ENCODE measurements at regions not wholly inside any gene's neighbourhood (a gene's known extent, or its start where the extent isn't known, plus 50 kb on each side); places are given as distances from the start of the nearest gene placed in this dataset.
"Not testable (repeated sequence)": the region's sequence is repeated elsewhere in the genome, so short reads cannot be mapped to it uniquely, and the experiment has no call there.

DNA sequence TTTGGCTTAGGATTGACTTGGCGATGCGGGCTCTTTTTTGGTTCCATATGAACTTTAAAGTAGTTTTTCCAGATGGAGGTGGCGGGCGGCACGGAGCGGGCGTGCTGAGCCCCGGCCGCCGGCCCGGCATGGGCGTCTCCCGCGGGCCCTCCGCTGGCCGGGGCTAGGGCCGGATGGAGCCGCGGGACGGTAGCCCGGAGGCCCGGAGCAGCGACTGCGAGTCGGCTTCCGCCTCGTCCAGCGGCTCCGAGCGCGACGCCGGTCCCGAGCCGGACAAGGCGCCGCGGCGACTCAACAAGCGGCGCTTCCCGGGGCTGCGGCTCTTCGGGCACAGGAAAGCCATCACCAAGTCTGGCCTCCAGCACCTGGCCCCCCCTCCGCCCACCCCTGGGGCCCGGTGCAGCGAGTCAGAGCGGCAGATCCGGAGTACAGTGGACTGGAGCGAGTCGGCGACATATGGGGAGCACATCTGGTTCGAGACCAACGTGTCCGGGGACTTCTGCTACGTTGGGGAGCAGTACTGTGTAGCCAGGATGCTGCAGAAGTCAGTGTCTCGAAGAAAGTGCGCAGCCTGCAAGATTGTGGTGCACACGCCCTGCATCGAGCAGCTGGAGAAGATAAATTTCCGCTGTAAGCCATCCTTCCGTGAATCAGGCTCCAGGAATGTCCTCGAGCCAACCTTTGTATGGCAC is 88.7 kb downstream of the LACC1 start:
- H3K27me3 ChIP-seq (ENCODE audit: control insufficient read depth in 2 of 2, insufficient read depth in 1 of 2, low read length in 1 of 2); H3K27ac ChIP-seq (ENCODE audit: low read depth in 1 of 2, low read length in 1 of 2); H3K36me3 ChIP-seq (ENCODE audit: control insufficient read depth in 2 of 2, insufficient read depth in 2 of 2, low read length in 1 of 2); DNase-seq (ENCODE audit: low read depth in 6 of 9, low spot score in 9 of 9); H3K4me1 ChIP-seq (ENCODE audit: control insufficient read depth in 2 of 2, insufficient read depth in 2 of 2, low read length in 2 of 2); H3K4me3 ChIP-seq (ENCODE audit: low read length in 2 of 2): not testable (repeated sequence)
- H3K9me3 ChIP-seq (ENCODE audit: control insufficient read depth in 2 of 2, insufficient read depth in 1 of 2, low read length in 1 of 2) = peaks cover 0 to 28% of the 10 kb centered on the region in 2 donors
- WGBS = 96% methylated on average over 63 of the region's 63 CpGs

DNA sequence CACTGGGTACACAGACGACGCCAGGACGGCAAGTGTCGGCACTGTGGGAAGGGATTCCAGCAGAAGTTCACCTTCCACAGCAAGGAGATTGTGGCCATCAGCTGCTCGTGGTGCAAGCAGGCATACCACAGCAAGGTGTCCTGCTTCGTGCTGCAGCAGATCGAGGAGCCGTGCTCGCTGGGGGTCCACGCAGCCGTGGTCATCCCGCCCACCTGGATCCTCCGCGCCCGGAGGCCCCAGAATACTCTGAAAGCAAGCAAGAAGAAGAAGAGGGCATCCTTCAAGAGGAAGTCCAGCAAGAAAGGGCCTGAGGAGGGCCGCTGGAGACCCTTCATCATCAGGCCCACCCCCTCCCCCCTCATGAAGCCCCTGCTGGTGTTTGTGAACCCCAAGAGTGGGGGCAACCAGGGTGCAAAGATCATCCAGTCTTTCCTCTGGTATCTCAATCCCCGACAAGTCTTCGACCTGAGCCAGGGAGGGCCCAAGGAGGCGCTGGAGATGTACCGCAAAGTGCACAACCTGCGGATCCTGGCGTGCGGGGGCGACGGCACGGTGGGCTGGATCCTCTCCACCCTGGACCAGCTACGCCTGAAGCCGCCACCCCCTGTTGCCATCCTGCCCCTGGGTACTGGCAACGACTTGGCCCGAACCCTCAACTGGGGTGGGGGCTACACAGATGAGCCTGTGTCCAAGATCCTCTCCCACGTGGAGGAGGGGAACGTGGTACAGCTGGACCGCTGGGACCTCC is 89.4 kb downstream of the LACC1 start:
- not testable (repeated sequence) for H3K4me3 ChIP-seq (ENCODE audit: low read length in 2 of 2); DNase-seq (ENCODE audit: low read depth in 6 of 9, low spot score in 9 of 9); H3K36me3 ChIP-seq (ENCODE audit: control insufficient read depth in 2 of 2, insufficient read depth in 2 of 2, low read length in 1 of 2); H3K4me1 ChIP-seq (ENCODE audit: control insufficient read depth in 2 of 2, insufficient read depth in 2 of 2, low read length in 2 of 2); H3K27ac ChIP-seq (ENCODE audit: low read depth in 1 of 2, low read length in 1 of 2); H3K27me3 ChIP-seq (ENCODE audit: control insufficient read depth in 2 of 2, insufficient read depth in 1 of 2, low read length in 1 of 2)
- H3K9me3 ChIP-seq (ENCODE audit: control insufficient read depth in 2 of 2, insufficient read depth in 1 of 2, low read length in 1 of 2) = peaks cover 0 to 28% of the 10 kb centered on the region in 2 donors
- WGBS = 98% methylated on average over 33 of the region's 33 CpGs

DNA sequence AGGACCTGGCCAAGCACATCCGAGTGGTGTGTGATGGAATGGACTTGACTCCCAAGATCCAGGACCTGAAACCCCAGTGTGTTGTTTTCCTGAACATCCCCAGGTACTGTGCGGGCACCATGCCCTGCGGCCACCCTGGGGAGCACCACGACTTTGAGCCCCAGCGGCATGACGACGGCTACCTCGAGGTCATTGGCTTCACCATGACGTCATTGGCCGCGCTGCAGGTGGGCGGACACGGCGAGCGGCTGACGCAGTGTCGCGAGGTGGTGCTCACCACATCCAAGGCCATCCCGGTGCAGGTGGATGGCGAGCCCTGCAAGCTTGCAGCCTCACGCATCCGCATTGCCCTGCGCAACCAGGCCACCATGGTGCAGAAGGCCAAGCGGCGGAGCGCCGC is 90.2 kb downstream of the LACC1 start:
- not testable (repeated sequence) for DNase-seq (ENCODE audit: low read depth in 6 of 9, low spot score in 9 of 9); H3K4me1 ChIP-seq (ENCODE audit: control insufficient read depth in 2 of 2, insufficient read depth in 2 of 2, low read length in 2 of 2); H3K27ac ChIP-seq (ENCODE audit: low read depth in 1 of 2, low read length in 1 of 2); H3K27me3 ChIP-seq (ENCODE audit: control insufficient read depth in 2 of 2, insufficient read depth in 1 of 2, low read length in 1 of 2); H3K36me3 ChIP-seq (ENCODE audit: control insufficient read depth in 2 of 2, insufficient read depth in 2 of 2, low read length in 1 of 2); H3K4me3 ChIP-seq (ENCODE audit: low read length in 2 of 2)
- WGBS = 99% methylated on average over 27 of the region's 27 CpGs
- H3K9me3 ChIP-seq (ENCODE audit: control insufficient read depth in 2 of 2, insufficient read depth in 1 of 2, low read length in 1 of 2) = peaks cover 0 to 28% of the 10 kb centered on the region in 2 donors

DNA sequence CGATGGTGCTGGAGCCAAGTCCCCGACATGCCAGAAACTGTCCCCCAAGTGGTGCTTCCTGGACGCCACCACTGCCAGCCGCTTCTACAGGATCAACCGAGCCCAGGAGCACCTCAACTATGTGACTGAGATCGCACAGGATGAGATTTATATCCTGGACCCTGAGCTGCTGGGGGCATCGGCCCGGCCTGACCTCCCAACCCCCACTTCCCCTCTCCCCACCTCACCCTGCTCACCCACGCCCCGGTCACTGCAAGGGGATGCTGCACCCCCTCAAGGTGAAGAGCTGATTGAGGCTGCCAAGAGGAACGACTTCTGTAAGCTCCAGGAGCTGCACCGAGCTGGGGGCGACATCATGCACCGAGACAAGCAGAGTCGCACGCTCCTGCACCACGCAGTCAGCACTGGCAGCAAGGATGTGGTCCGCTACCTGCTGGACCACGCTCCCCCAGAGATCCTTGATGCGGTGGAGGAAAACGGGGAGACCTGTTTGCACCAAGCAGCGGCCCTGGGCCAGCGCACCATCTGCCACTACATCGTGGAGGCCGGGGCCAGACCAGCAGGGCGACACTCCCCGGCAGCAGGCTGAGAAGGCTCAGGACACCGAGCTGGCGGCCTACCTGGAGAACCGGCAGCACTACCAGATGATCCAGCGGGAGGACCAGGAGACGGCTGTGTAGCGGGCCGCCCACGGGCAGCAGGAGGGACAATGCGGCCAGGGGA is 91.0 kb downstream of the LACC1 start:
- not testable (repeated sequence) for H3K36me3 ChIP-seq (ENCODE audit: control insufficient read depth in 2 of 2, insufficient read depth in 2 of 2, low read length in 1 of 2); H3K27ac ChIP-seq (ENCODE audit: low read depth in 1 of 2, low read length in 1 of 2); H3K4me1 ChIP-seq (ENCODE audit: control insufficient read depth in 2 of 2, insufficient read depth in 2 of 2, low read length in 2 of 2); DNase-seq (ENCODE audit: low read depth in 6 of 9, low spot score in 9 of 9); H3K4me3 ChIP-seq (ENCODE audit: low read length in 2 of 2); H3K27me3 ChIP-seq (ENCODE audit: control insufficient read depth in 2 of 2, insufficient read depth in 1 of 2, low read length in 1 of 2)
- H3K9me3 ChIP-seq (ENCODE audit: control insufficient read depth in 2 of 2, insufficient read depth in 1 of 2, low read length in 1 of 2) = peaks cover 0 to 28% of the 10 kb centered on the region in 2 donors
- WGBS = 95% methylated on average over 36 of the region's 36 CpGs

DNA sequence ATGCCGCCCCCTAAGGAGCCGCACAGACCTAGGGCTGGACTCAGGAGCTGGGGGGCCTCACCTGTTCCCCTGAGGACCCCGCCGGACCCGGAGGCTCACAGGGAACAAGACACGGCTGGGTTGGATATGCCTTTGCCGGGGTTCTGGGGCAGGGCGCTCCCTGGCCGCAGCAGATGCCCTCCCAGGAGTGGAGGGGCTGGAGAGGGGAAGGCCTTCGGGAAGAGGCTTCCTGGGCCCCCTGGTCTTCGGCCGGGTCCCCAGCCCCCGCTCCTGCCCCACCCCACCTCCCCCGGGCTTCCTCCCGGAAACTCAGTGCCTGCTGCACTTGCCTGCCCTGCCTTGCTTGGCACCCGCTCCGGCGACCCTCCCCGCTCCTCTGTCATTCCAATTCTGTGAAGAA is 91.6 kb downstream of the LACC1 start:
- H3K27me3 ChIP-seq (ENCODE audit: control insufficient read depth in 2 of 2, insufficient read depth in 1 of 2, low read length in 1 of 2); H3K27ac ChIP-seq (ENCODE audit: low read depth in 1 of 2, low read length in 1 of 2); H3K4me1 ChIP-seq (ENCODE audit: control insufficient read depth in 2 of 2, insufficient read depth in 2 of 2, low read length in 2 of 2); H3K4me3 ChIP-seq (ENCODE audit: low read length in 2 of 2); DNase-seq (ENCODE audit: low read depth in 6 of 9, low spot score in 9 of 9); H3K36me3 ChIP-seq (ENCODE audit: control insufficient read depth in 2 of 2, insufficient read depth in 2 of 2, low read length in 1 of 2): not testable (repeated sequence)
- 95% methylated on average over 16 of the region's 19 CpGs for WGBS
- H3K9me3 ChIP-seq (ENCODE audit: control insufficient read depth in 2 of 2, insufficient read depth in 1 of 2, low read length in 1 of 2) = peaks cover 0 to 28% of the 10 kb centered on the region in 2 donors

GRCh38 chr13:43977911-43978310 is 98.2 kb downstream of the LACC1 start:
- Histone ChIP-seq H3K4me1 (ENCODE audit: control insufficient read depth in 2 of 2, insufficient read depth in 2 of 2, low read length in 2 of 2) (no peaks in the 10 kb centered on the region), H3K4me3 (ENCODE audit: low read length in 2 of 2) (no peak overlapping the region), H3K36me3 (ENCODE audit: control insufficient read depth in 2 of 2, insufficient read depth in 2 of 2, low read length in 1 of 2) (no peaks in the 10 kb centered on the region), H3K9me3 (ENCODE audit: control insufficient read depth in 2 of 2, insufficient read depth in 1 of 2, low read length in 1 of 2) (no peaks in the 10 kb centered on the region), H3K27ac (ENCODE audit: low read depth in 1 of 2, low read length in 1 of 2) (no peak overlapping the region), H3K27me3 (ENCODE audit: control insufficient read depth in 2 of 2, insufficient read depth in 1 of 2, low read length in 1 of 2) (no peaks in the 10 kb centered on the region)
- 95% methylated on average over 1 of the region's 1 CpG for WGBS
- no peak for DNase-seq (ENCODE audit: low read depth in 6 of 9, low spot score in 9 of 9)

DNA sequence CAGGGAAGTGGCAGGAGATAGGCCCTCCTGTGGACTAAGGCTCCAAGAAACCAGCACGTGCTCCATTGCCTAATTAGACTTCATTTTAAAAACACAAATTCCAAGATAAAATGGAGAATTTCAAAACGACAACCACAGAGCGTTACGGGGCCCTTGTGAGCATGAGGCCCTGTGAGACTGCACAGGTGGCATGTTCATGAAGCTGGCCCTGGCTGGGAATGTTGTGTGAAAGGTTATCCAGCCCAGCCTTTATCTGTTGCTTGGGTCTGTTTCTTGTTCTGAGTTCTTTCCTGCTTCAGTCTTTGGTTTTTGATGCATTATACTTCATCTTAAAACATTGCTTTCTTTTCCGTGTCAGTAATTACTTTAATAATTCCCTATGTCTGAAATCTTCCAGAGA is 99.0 kb downstream of the LACC1 start:
- WGBS = 96% methylated on average over 5 of the region's 5 CpGs
- no peaks in the 10 kb centered on the region for H3K9me3 ChIP-seq (ENCODE audit: control insufficient read depth in 2 of 2, insufficient read depth in 1 of 2, low read length in 1 of 2)

GRCh38 chr13:43979492-43979891 is 99.8 kb downstream of the LACC1 start:
- no peak for DNase-seq (ENCODE audit: low read depth in 6 of 9, low spot score in 9 of 9)
- H3K27ac ChIP-seq (ENCODE audit: low read depth in 1 of 2, low read length in 1 of 2) = no peak overlapping the region
- H3K4me3 ChIP-seq (ENCODE audit: low read length in 2 of 2) = no peak overlapping the region
- WGBS = 90% methylated on average over 2 of the region's 2 CpGs
- no peaks in the 10 kb centered on the region for H3K4me1 ChIP-seq (ENCODE audit: control insufficient read depth in 2 of 2, insufficient read depth in 2 of 2, low read length in 2 of 2)
- H3K27me3 ChIP-seq (ENCODE audit: control insufficient read depth in 2 of 2, insufficient read depth in 1 of 2, low read length in 1 of 2) = no peaks in the 10 kb centered on the region
- H3K36me3 ChIP-seq (ENCODE audit: control insufficient read depth in 2 of 2, insufficient read depth in 2 of 2, low read length in 1 of 2) = no peaks in the 10 kb centered on the region
- no peaks in the 10 kb centered on the region for H3K9me3 ChIP-seq (ENCODE audit: control insufficient read depth in 2 of 2, insufficient read depth in 1 of 2, low read length in 1 of 2)

More for the DNA sequence above, 99.0 kb downstream of the LACC1 start:
- H3K36me3 ChIP-seq (ENCODE audit: control insufficient read depth in 2 of 2, insufficient read depth in 2 of 2, low read length in 1 of 2) = no peaks in the 10 kb centered on the region
- H3K4me3 ChIP-seq (ENCODE audit: low read length in 2 of 2) = no peak overlapping the region
- no peaks in the 10 kb centered on the region for H3K4me1 ChIP-seq (ENCODE audit: control insufficient read depth in 2 of 2, insufficient read depth in 2 of 2, low read length in 2 of 2)
- no peak overlapping the region for H3K27ac ChIP-seq (ENCODE audit: low read depth in 1 of 2, low read length in 1 of 2)
- no peak for DNase-seq (ENCODE audit: low read depth in 6 of 9, low spot score in 9 of 9)
- no peaks in the 10 kb centered on the region for H3K27me3 ChIP-seq (ENCODE audit: control insufficient read depth in 2 of 2, insufficient read depth in 1 of 2, low read length in 1 of 2)

DNA sequence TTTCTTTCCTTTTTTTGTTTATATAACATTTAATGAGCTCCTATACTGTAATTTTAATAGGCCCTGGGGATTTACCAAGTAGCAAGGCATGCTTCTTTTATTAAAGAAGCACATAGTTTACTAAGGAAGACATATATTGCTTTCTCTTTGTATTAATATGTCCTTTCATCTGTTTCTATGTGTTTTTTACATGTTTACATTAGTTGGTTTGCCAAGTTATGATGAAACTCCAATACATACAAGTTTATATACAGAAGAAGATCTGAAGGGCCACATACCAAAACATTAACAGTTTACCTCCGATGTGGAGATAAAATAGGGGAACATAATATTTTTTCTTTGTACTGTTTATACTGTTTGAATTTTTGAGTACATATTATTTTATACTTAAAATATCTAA is 100.9 kb downstream of the LACC1 start:
- Histone ChIP-seq H3K36me3 (ENCODE audit: control insufficient read depth in 2 of 2, insufficient read depth in 2 of 2, low read length in 1 of 2) (no peaks in the 10 kb centered on the region), H3K9me3 (ENCODE audit: control insufficient read depth in 2 of 2, insufficient read depth in 1 of 2, low read length in 1 of 2) (no peaks in the 10 kb centered on the region), H3K4me1 (ENCODE audit: control insufficient read depth in 2 of 2, insufficient read depth in 2 of 2, low read length in 2 of 2) (no peaks in the 10 kb centered on the region), H3K4me3 (ENCODE audit: low read length in 2 of 2) (no peak overlapping the region), H3K27me3 (ENCODE audit: control insufficient read depth in 2 of 2, insufficient read depth in 1 of 2, low read length in 1 of 2) (no peaks in the 10 kb centered on the region), H3K27ac (ENCODE audit: low read depth in 1 of 2, low read length in 1 of 2) (no peak overlapping the region)
- 97% methylated on average over 1 of the region's 1 CpG for WGBS
- DNase-seq (ENCODE audit: low read depth in 6 of 9, low spot score in 9 of 9) = no peak
